H1 (cell line): ENCODE measurements at regions not wholly inside any gene's neighbourhood (a gene's known extent, or its start where the extent isn't known, plus 50 kb on each side); places are given as distances from the start of the nearest gene placed in this dataset.

Experiments used
- E2F6 ChIP-seq: IDR thresholded peaks from 2 replicates; pipeline ENCODE4 v1.6.1; 2012; ENCODE audit warnings: inconsistent platforms
- RXRA ChIP-seq: IDR thresholded peaks from 2 replicates; pipeline ENCODE4 v1.6.1; 2011; ENCODE audit warnings: low read depth, mild to moderate bottlenecking, low read length, moderate library complexity; ENCODE audit not compliant: insufficient read depth

- TF ChIP-seq E2F6 = no peak
- no peak for TF ChIP-seq RXRA
These were observed 182.2 kb upstream of the GNPDA2 start (continued) for GRCh38 chr4:44908565-44908964.
